Skeletal muscle tissue (tissue), 3 donors: ENCODE measurements at regions not wholly inside any gene's neighbourhood (a gene's known extent, or its start where the extent isn't known, plus 50 kb on each side); places are given as distances from the start of the nearest gene placed in this dataset.

ENCODE experiments used
- H3K27ac ChIP-seq: one replicate; pipeline ENCODE4 v1.7.0; 2013; ENCODE audit warnings: mild to moderate bottlenecking, low read depth, low read length, inconsistent platforms
- H3K27me3 ChIP-seq, 3 donors: one replicate each; pipeline ENCODE4 v1.7.0; 2013; ENCODE audit warnings: low read length in 3 of 3; ENCODE audit not compliant: control insufficient read depth in 3 of 3, insufficient read depth in 3 of 3
- H3K36me3 ChIP-seq, 3 donors: one replicate each; pipeline ENCODE4 v1.7.0; 2013; ENCODE audit warnings: low read length in 3 of 3; ENCODE audit not compliant: control insufficient read depth in 3 of 3, insufficient read depth in 3 of 3
- H3K4me1 ChIP-seq, 3 donors: one replicate each; pipeline ENCODE4 v1.7.0; 2013; ENCODE audit warnings: low read length in 3 of 3, mild to moderate bottlenecking in 3 of 3; ENCODE audit not compliant: control insufficient read depth in 3 of 3, insufficient read depth in 3 of 3
- H3K4me3 ChIP-seq, 3 donors: one replicate each; pipeline ENCODE4 v1.7.0; 2013; ENCODE audit warnings: low read length in 3 of 3
- H3K9ac ChIP-seq, 3 donors: one replicate each; pipeline ENCODE4 v1.7.0; 2013; ENCODE audit warnings: low read length in 3 of 3, mild to moderate bottlenecking in 3 of 3, moderate library complexity in 2 of 3, low read depth in 1 of 3
- H3K9me3 ChIP-seq, 3 donors: one replicate each; pipeline ENCODE4 v1.7.0; 2013; ENCODE audit warnings: low read length in 3 of 3; ENCODE audit not compliant: control insufficient read depth in 3 of 3
- donor health status: Osteomylitis.

DNA sequence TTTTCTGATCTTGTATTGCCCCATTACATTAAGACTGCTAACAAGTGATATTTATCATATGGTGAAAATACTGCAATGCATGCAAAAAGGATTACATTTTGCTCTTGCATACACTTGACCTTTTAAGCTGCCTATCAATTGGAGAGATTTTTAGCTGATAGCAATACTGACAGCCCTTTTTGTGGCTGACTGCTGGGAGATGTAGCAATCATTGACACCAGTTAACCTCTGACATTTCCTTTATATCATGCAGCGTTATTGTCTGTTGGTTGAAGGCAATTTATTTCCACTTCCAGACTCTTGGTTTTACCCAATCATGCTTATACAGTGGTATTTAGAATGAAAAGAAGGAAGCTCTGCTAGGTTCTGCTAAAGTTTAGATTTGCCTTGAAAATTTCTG, 364.0 kb downstream of the LMO7 start:
- Histone ChIP-seq H3K9ac (no peak overlapping the region), H3K36me3 (no peaks in the 10 kb centered on the region), H3K4me1 (no peaks in the 10 kb centered on the region), H3K4me3 (no peak overlapping the region), H3K27me3 (no peaks in the 10 kb centered on the region), H3K9me3 (no peaks in the 10 kb centered on the region), H3K27ac (no peak overlapping the region)

DNA sequence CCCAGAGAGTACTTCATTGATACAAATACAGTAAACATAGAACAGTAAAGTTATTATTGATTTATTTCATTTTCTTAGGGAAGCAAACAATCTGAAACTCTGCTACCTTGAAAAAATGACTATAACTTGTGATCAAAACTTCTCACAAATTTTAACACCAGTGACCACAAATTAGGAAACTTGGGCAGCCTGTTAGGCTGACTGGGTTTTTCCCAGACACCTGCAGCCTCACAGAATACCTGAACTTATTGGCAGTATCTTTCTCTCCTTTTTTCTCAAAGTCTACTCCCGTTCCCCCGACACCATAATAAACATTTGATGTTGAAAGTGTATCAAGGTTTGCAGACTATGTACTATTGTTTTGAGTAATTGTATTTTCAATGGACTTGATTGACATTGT, 360.5 kb downstream of the LMO7 start:
- Histone ChIP-seq H3K27me3 (no peaks in the 10 kb centered on the region), H3K4me1 (no peaks in the 10 kb centered on the region), H3K4me3 (no peak overlapping the region), H3K36me3 (no peaks in the 10 kb centered on the region), H3K9me3 (no peaks in the 10 kb centered on the region), H3K9ac (no peak overlapping the region), H3K27ac (no peak overlapping the region)

DNA sequence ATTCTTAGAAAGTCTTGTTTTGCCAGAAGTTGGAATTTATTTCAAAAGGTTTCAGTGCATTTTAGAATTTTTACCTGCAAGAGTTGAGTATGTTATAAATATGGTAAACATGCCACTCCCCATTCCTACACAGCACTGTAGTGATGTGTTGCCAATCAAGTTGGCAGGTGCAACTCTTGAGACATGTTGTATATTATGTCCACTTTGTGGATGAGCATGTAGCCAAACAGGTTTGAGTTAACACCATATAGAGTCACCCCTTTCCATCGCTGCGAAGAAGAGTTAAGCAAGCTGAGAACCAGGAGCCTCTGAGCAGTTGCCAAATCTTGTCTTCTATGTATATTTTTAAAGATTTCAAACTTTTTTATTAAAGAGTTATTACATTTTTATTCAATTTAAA, 359.8 kb downstream of the LMO7 start:
- no peaks in the 10 kb centered on the region for H3K9me3 ChIP-seq
- H3K36me3 ChIP-seq = no peaks in the 10 kb centered on the region
- no peaks in the 10 kb centered on the region for H3K27me3 ChIP-seq
- no peak overlapping the region for H3K4me3 ChIP-seq
- no peak overlapping the region for H3K9ac ChIP-seq
- H3K27ac ChIP-seq = no peak overlapping the region
- no peaks in the 10 kb centered on the region for H3K4me1 ChIP-seq

DNA sequence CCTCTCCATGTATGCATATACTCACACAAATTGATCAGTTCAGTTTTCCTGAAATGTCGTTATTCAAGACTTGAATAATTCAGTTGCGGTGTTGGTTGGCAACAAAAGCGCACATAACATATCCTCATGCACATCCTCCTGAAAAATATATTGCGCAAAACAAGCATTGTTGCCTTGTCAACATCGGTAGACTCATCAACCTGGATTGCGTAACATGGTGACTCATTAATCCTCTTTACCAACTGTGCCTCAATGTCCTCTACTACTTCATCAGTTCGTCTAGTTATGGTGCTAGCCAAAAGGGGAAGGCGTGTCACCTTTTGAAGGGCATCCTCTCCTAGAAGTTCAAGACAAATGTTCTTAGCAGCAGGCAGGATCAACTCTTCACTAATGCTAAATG, 357.7 kb downstream of the LMO7 start:
- Histone ChIP-seq H3K27ac (no peak overlapping the region), H3K4me1 (no peaks in the 10 kb centered on the region), H3K9me3 (no peaks in the 10 kb centered on the region), H3K36me3 (no peaks in the 10 kb centered on the region), H3K27me3 (no peaks in the 10 kb centered on the region), H3K9ac (no peak overlapping the region), H3K4me3 (no peak overlapping the region)

DNA sequence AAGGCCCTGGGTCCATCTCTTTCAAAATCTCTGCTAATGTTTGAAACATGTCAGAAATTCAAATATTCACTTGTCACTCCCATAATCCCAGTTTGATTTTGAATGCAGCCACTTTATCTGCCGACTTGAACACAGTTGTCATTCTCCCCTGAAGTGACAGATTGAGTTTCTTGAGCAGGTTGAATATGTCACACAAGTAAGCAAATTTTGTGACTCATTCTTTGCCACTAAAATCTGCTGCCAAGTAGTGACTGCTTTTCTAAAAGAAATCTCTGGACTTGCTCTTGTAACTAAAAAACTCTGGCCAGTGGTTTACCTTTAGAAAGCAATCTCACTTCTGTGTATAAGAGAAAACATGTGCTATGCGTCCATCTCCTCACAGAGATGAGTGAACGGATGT, 357.1 kb downstream of the LMO7 start:
- no peaks in the 10 kb centered on the region for H3K27me3 ChIP-seq
- H3K36me3 ChIP-seq = no peaks in the 10 kb centered on the region
- no peak overlapping the region for H3K4me3 ChIP-seq
- no peaks in the 10 kb centered on the region for H3K9me3 ChIP-seq
- H3K27ac ChIP-seq = no peak overlapping the region
- no peak overlapping the region for H3K9ac ChIP-seq
- H3K4me1 ChIP-seq = no peaks in the 10 kb centered on the region

GRCh38 chr13:75986818-75987217, 350.7 kb downstream of the LMO7 start:
- Histone ChIP-seq H3K9me3 (peaks cover 0 to 2% (median 0%) of the 10 kb centered on the region in 3 donors), H3K9ac (no peak overlapping the region), H3K36me3 (no peaks in the 10 kb centered on the region)

DNA sequence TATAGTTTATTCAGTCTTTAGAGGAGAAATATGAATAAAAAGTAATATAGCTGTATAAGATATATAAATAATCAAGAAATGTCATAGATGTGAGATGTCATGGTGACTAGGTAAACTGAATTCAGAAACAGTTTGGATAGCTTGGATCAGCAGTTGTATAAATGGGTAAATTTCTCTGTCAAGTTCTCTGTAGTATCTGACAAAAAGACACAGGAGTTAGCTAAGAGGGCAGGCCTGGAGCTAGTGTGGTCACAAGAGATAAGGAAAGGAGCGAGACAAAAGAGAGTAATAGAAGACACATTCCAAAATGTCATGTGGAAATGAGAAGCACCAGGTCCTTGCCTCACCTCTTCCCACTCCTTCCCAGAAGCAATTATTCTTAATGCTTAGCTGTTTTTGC, 349.0 kb downstream of the LMO7 start:
- no peaks in the 10 kb centered on the region for H3K27me3 ChIP-seq
- no peaks in the 10 kb centered on the region for H3K4me1 ChIP-seq
- no peak overlapping the region for H3K4me3 ChIP-seq
- peaks cover 0 to 2% (median 0%) of the 10 kb centered on the region in 3 donors for H3K9me3 ChIP-seq
- H3K9ac ChIP-seq = no peak overlapping the region
- no peak overlapping the region for H3K27ac ChIP-seq
- H3K36me3 ChIP-seq = no peaks in the 10 kb centered on the region

More at GRCh38 chr13:75986818-75987217, 350.7 kb downstream of the LMO7 start:
- no peaks in the 10 kb centered on the region for H3K27me3 ChIP-seq
- no peak overlapping the region for H3K27ac ChIP-seq
- no peak overlapping the region for H3K4me3 ChIP-seq
- H3K4me1 ChIP-seq = no peaks in the 10 kb centered on the region

DNA sequence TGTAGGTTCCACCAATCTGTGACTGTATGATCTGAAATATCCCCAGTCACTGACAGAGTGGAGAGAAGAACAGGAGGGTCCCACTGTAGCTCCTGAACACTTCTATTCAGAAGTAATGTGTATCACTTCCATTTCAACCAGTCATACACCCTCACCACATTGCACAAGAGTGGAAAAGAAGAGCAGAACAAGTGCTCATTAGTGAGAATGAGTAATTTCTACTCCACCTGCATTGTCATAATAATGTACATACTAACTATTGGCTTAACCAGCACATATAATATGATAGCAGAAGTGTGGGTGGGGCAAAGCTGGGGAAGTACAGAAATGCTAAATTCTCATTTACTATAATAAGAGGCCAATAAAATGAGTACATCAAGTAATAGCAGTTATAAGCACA, 342.7 kb downstream of the LMO7 start:
- H3K4me1 ChIP-seq = no peaks in the 10 kb centered on the region
- H3K27me3 ChIP-seq = no peaks in the 10 kb centered on the region
- H3K9ac ChIP-seq = no peak overlapping the region
- H3K27ac ChIP-seq = no peak overlapping the region
- no peaks in the 10 kb centered on the region for H3K36me3 ChIP-seq
- H3K4me3 ChIP-seq = no peak overlapping the region
- H3K9me3 ChIP-seq = no peaks in the 10 kb centered on the region

DNA sequence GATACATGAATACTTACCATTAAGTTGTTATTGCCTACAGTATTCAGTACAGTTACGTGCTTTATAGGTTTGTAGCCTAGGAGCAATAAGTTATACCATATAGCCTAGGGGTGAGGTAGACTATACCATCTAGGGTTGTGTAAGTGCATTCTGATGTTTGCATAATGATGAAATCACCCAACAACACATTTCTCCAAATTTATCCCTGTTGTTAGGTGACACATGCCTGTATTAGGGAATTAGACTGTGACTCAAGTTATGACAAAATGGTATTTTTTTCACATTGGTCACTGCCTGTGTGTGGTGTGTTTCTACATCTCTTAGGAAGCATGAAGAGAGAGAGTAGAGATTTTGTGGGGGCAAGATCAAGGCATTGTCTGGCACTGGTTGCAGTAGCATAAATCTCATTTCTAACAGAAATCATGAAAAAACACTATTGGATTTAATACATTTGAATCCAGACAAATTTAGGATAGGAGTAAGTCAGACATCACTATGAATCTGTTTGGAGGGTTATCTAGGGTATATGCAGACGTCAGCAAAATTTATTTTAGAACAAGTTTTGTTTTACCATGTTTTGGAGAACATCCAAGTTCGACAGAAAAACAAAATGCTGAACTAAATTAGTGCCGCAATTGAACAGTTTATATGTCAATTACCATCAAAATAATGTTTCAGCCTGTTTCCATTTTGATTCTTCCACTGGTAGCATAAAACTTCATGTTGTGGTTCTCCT, 332.1 kb downstream of the LMO7 start:
- H3K4me3 ChIP-seq = no peak overlapping the region
- H3K9me3 ChIP-seq = no peaks in the 10 kb centered on the region
- no peak overlapping the region for H3K27ac ChIP-seq
- H3K4me1 ChIP-seq = no peaks in the 10 kb centered on the region
- H3K27me3 ChIP-seq = no peaks in the 10 kb centered on the region
- no peaks in the 10 kb centered on the region for H3K36me3 ChIP-seq
- no peak overlapping the region for H3K9ac ChIP-seq

- Histone ChIP-seq H3K9me3 (no peaks in the 10 kb centered on the region), H3K36me3 (no peaks in the 10 kb centered on the region), H3K27me3 (no peaks in the 10 kb centered on the region), H3K27ac (no peak overlapping the region), H3K4me1 (no peaks in the 10 kb centered on the region), H3K4me3 (no peak overlapping the region), H3K9ac (no peak overlapping the region)
Measured at GRCh38 chr13:75963302-75963701, 327.2 kb downstream of the LMO7 start.
